Prostate gland (tissue), 2 donors: ENCODE measurements at regions not wholly inside any gene's neighbourhood (a gene's known extent, or its start where the extent isn't known, plus 50 kb on each side); places are given as distances from the start of the nearest gene placed in this dataset.

Source experiments
- POLR2A ChIP-seq: fragments of 450-650 bp; IDR thresholded peaks from one replicate; pipeline ENCODE4 v1.6.1; 2016; ENCODE audit warnings: antibody characterized with exemption, mild to moderate bottlenecking
- POLR2AphosphoS5 ChIP-seq: sonication (generic); formaldehyde crosslinking; IDR thresholded peaks from one replicate; pipeline ENCODE4 v1.6.1; 2017; ENCODE audit warnings: antibody characterized with exemption
- TF ChIP-seq, protein P1 (sequence below), 4 experiments: fragments of 200-600 bp in 2 of 4; fragments of 450-650 bp in 2 of 4; sonication (generic) in 2 of 4; IDR thresholded peaks; 1 replicate in 3 of 4; 2 replicates in 1 of 4; pipeline ENCODE4 v1.5.1; 2016 to 2019; ENCODE audit warnings: antibody characterized with exemption in 4 of 4, mild to moderate bottlenecking in 2 of 4, moderate library complexity in 2 of 4

- TF ChIP-seq, protein P1, sequence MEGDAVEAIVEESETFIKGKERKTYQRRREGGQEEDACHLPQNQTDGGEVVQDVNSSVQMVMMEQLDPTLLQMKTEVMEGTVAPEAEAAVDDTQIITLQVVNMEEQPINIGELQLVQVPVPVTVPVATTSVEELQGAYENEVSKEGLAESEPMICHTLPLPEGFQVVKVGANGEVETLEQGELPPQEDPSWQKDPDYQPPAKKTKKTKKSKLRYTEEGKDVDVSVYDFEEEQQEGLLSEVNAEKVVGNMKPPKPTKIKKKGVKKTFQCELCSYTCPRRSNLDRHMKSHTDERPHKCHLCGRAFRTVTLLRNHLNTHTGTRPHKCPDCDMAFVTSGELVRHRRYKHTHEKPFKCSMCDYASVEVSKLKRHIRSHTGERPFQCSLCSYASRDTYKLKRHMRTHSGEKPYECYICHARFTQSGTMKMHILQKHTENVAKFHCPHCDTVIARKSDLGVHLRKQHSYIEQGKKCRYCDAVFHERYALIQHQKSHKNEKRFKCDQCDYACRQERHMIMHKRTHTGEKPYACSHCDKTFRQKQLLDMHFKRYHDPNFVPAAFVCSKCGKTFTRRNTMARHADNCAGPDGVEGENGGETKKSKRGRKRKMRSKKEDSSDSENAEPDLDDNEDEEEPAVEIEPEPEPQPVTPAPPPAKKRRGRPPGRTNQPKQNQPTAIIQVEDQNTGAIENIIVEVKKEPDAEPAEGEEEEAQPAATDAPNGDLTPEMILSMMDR (IDR thresholded peaks at IDR 0.05), result no peak
- no peak for TF ChIP-seq POLR2A
- TF ChIP-seq POLR2AphosphoS5, result peak; percentile 25
Observed at GRCh38 chr3:167901138-167901537, 165.6 kb downstream of the SERPINI1 start.
